Peyer's patch (tissue), 4 donors: ENCODE measurements at regions not wholly inside any gene's neighbourhood (a gene's known extent, or its start where the extent isn't known, plus 50 kb on each side); places are given as distances from the start of the nearest gene placed in this dataset.

Source experiments
- POLR2A ChIP-seq, 2 donors: fragments of 450-650 bp; IDR thresholded peaks; one replicate each; pipeline ENCODE4 v1.5.1; 2017; ENCODE audit warnings: antibody characterized with exemption in 2 of 2, mild to moderate bottlenecking in 2 of 2, moderate library complexity in 2 of 2
- TF ChIP-seq, protein P1 (sequence below), 6 experiments: fragments of 450-650 bp in 4 of 6; fragments of 200-600 bp in 2 of 6; sonication (generic) in 1 of 6; IDR thresholded peaks; one replicate each; pipeline ENCODE4 v1.5.1; 2017 to 2019; ENCODE audit warnings: antibody characterized with exemption in 6 of 6, mild to moderate bottlenecking in 3 of 6, moderate library complexity in 1 of 6

DNA sequence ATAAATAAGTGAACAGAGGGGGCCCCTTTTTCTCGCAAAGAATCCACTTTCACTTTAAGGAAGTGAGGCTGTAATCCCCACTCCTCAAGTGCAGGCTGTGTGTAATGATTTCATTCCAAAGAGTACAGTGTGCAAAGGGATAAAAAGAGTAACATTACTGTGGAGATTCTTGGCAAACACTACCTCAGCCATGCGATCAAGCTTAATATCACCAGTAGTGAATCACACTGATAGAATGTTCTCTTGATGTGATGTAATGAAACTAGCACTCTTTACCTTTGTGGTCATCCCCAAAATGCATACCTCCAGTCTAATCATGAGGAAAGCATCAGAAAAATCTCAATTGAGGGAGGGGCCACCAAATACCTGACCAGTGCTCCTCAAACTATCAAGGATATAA, 246.1 kb upstream of the CHORDC1 start:
- TF ChIP-seq, protein P1, sequence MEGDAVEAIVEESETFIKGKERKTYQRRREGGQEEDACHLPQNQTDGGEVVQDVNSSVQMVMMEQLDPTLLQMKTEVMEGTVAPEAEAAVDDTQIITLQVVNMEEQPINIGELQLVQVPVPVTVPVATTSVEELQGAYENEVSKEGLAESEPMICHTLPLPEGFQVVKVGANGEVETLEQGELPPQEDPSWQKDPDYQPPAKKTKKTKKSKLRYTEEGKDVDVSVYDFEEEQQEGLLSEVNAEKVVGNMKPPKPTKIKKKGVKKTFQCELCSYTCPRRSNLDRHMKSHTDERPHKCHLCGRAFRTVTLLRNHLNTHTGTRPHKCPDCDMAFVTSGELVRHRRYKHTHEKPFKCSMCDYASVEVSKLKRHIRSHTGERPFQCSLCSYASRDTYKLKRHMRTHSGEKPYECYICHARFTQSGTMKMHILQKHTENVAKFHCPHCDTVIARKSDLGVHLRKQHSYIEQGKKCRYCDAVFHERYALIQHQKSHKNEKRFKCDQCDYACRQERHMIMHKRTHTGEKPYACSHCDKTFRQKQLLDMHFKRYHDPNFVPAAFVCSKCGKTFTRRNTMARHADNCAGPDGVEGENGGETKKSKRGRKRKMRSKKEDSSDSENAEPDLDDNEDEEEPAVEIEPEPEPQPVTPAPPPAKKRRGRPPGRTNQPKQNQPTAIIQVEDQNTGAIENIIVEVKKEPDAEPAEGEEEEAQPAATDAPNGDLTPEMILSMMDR (IDR thresholded peaks at IDR 0.05), result no peak
- TF ChIP-seq POLR2A (IDR thresholded peaks at IDR 0.05), result no peak
